Activated B cell treated with CpG ODN at 0.5 μM for 24 hours (primary cell): ENCODE measurements at regions not wholly inside any gene's neighbourhood (a gene's known extent, or its start where the extent isn't known, plus 50 kb on each side); places are given as distances from the start of the nearest gene placed in this dataset.

Experiments used
- ATAC-seq: fragments of 200-7000 bp; cut with Tn5 transposase; one replicate; pipeline ENCODE4 v1.10.0; 2021; ENCODE audit warnings: low read depth, mild to moderate bottlenecking, moderate library complexity
- CTCF ChIA-PET: fragments of 350-600 bp; sonication (Branson Sonifier 250); formaldehyde crosslinking; loops from one replicate; lab custom pipeline; 2021; ENCODE audit warnings: antibody characterized with exemption; lab: Charles Lee
- POLR2A ChIA-PET: fragments of 350-600 bp; sonication (Branson Sonifier 250); formaldehyde crosslinking; loops from one replicate; lab custom pipeline; 2021; ENCODE audit warnings: antibody characterized with exemption; lab: Charles Lee
- DNase-seq: peaks from one replicate; pipeline ENCODE4 v3.0.0; 2022
- H3K27ac Mint-ChIP-seq: one replicate; pipeline ENCODE4 v1.8.0; 2020; ENCODE audit warnings: mixed read lengths
- H3K27me3 Mint-ChIP-seq: one replicate; pipeline ENCODE4 v1.8.0; 2021; ENCODE audit warnings: mixed read lengths
- H3K36me3 Mint-ChIP-seq: one replicate; pipeline ENCODE4 v1.8.0; 2021; ENCODE audit warnings: low read depth, mixed read lengths
- H3K4me1 Mint-ChIP-seq: one replicate; pipeline ENCODE4 v1.8.0; 2021; ENCODE audit warnings: mixed read lengths
- H3K4me3 Mint-ChIP-seq: one replicate; pipeline ENCODE4 v1.8.0; 2020; ENCODE audit warnings: mild to moderate bottlenecking, mixed read lengths
- H3K9me3 Mint-ChIP-seq: one replicate; pipeline ENCODE4 v1.8.0; 2020; ENCODE audit warnings: mixed read lengths
- intact Hi-C: fragments of 100-400 bp; cut with micrococcal nuclease; formaldehyde crosslinking; loops from one replicate; pipeline ENCODE4 v1.15.1; 2024
- TF ChIP-seq, protein P1 (sequence below): fragments of 200-600 bp; IDR thresholded peaks from one replicate; pipeline ENCODE4 v1.8.0; 2022; ENCODE audit warnings: antibody characterized with exemption, mild to moderate bottlenecking

GRCh38 chr12:91753649-91754048 is 392.0 kb downstream of the BTG1 start:
- no peaks in the 10 kb centered on the region for H3K4me1 Mint-ChIP-seq
- H3K27me3 Mint-ChIP-seq, result peaks cover 11% of the 10 kb centered on the region
- no peak overlapping the region for H3K4me3 Mint-ChIP-seq
- ATAC-seq (no peak), DNase-seq (no peak)
- peaks cover 2% of the 10 kb centered on the region for H3K36me3 Mint-ChIP-seq
- no peak overlapping the region for H3K27ac Mint-ChIP-seq
- TF ChIP-seq, protein P1, sequence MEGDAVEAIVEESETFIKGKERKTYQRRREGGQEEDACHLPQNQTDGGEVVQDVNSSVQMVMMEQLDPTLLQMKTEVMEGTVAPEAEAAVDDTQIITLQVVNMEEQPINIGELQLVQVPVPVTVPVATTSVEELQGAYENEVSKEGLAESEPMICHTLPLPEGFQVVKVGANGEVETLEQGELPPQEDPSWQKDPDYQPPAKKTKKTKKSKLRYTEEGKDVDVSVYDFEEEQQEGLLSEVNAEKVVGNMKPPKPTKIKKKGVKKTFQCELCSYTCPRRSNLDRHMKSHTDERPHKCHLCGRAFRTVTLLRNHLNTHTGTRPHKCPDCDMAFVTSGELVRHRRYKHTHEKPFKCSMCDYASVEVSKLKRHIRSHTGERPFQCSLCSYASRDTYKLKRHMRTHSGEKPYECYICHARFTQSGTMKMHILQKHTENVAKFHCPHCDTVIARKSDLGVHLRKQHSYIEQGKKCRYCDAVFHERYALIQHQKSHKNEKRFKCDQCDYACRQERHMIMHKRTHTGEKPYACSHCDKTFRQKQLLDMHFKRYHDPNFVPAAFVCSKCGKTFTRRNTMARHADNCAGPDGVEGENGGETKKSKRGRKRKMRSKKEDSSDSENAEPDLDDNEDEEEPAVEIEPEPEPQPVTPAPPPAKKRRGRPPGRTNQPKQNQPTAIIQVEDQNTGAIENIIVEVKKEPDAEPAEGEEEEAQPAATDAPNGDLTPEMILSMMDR, result no peak
- H3K9me3 Mint-ChIP-seq, result peaks cover 7% of the 10 kb centered on the region
- intact Hi-C loops, result no loop called here
- CTCF ChIA-PET, result interaction anchor here (1.4 kb wide), 1 partner anchor 58 kb away, joined by 5 read pairs; no protein-coding TSS in a partner anchor
- POLR2A ChIA-PET, result no interaction called here

- ChIA-PET CTCF (no interaction called here), POLR2A (no interaction called here)
- Mint-ChIP-seq H3K4me1 (no peaks in the 10 kb centered on the region), H3K4me3 (no peak overlapping the region), H3K27me3 (no peaks in the 10 kb centered on the region), H3K9me3 (peaks cover 3% of the 10 kb centered on the region), H3K27ac (no peak overlapping the region), H3K36me3 (no peaks in the 10 kb centered on the region)
- intact Hi-C loops, result no loop called here
- TF ChIP-seq, protein P1, result no peak
- ATAC-seq (no peak), DNase-seq (no peak)
Measured at GRCh38 chr12:91746976-91747375, 398.7 kb downstream of the BTG1 start.

DNA sequence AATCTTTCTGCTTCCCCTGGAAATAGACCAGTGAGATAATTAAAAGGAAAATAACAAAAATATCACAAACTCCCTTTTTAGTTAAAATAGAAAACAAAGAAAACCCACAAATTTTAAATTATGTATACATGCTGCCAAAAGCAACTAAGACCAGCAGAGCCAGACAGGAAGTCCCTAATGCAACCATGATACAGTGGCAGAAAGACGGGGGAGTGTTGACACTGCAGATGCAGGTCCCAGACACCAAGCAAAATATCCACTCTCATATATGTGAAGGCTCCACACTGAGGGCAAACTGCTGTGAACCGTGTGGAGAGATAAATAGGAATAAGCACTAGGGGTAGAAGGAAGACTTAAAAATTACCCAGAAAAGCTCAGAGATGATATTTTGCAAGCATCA is 401.0 kb downstream of the BTG1 start:
- Mint-ChIP-seq H3K36me3 (no peaks in the 10 kb centered on the region), H3K4me1 (no peaks in the 10 kb centered on the region), H3K27ac (no peak overlapping the region), H3K4me3 (no peak overlapping the region), H3K27me3 (peaks cover 3% of the 10 kb centered on the region), H3K9me3 (no peaks in the 10 kb centered on the region)
- no peak for DNase-seq
- intact Hi-C loops, result no loop called here
- ChIA-PET CTCF (no interaction called here), POLR2A (no interaction called here)
- no peak for ATAC-seq
- TF ChIP-seq, protein P1, result no peak

DNA sequence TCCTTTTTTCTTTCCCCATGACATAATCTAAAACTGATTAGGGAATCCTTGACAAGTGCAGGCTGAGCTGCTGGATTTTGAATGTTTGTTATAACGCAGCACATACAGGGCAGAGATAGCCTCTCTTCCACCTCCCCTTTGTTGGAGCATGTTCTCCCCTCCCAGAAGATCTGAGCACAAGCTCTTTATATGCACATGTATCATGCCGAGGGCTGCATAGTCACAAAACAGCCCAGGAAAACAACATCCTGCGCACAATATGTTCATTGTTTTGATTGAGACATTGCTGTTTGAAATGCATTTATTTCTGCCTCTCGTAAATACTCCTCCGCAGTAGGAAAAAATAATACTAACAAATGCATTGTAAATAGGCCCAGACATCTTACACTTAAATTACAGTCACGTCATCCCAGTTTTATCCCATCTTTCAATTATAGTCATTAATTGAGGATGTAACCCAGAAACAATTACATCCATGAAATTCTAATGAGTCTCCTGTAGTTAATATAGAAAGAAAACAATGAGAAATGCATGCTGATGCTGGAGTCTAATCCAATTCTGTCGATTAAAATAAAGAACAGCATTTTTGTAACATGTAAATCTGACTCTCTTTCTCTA is 401.8 kb downstream of the BTG1 start:
- H3K27me3 Mint-ChIP-seq, result peaks cover 3% of the 10 kb centered on the region
- CTCF ChIA-PET, result no interaction called here

GRCh38 chr12:91743280-91743679 is 402.4 kb downstream of the BTG1 start:
- intact Hi-C loops, result no loop called here
- DNase-seq (no peak), ATAC-seq (no peak)
- Mint-ChIP-seq H3K27me3 (peaks cover 3% of the 10 kb centered on the region), H3K9me3 (no peaks in the 10 kb centered on the region), H3K4me1 (no peaks in the 10 kb centered on the region), H3K27ac (no peak overlapping the region), H3K4me3 (no peak overlapping the region), H3K36me3 (no peaks in the 10 kb centered on the region)
- TF ChIP-seq, protein P1, result no peak
- POLR2A ChIA-PET, result interaction anchor here (0.6 kb wide), 1 partner anchor 144 kb away, joined by 3 read pairs; no protein-coding TSS in a partner anchor
- CTCF ChIA-PET, result no interaction called here

More for the DNA sequence above, 401.8 kb downstream of the BTG1 start:
- Mint-ChIP-seq H3K9me3 (no peaks in the 10 kb centered on the region), H3K36me3 (no peaks in the 10 kb centered on the region), H3K4me3 (no peak overlapping the region), H3K27ac (no peak overlapping the region), H3K4me1 (no peaks in the 10 kb centered on the region)
- TF ChIP-seq, protein P1, result no peak
- intact Hi-C loops, result no loop called here
- POLR2A ChIA-PET, result no interaction called here
- ATAC-seq, result no peak
- DNase-seq, result no peak
